ENCODE measurements at regions not wholly inside any gene's neighbourhood (a gene's known extent, or its start where the extent isn't known, plus 50 kb on each side); places are given as distances from the start of the nearest gene placed in this dataset.

DNA sequence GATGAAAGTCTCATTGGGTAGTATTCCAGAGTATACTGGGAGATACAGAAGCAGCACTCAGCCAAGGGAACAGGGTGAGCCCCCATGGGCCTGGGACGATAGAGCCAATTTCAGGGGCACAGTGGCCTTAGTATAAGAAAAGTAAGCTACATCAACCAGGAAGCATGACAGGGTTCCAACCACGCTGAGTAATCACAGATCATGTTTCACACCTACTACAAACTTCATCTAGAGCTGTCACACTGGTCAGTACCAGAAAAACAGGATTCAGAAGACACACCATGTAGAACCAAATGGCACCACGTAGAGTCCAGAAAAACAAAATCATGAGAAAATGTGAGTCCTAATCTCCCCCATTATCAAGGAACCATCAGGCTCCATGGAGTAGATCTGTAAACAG is 1292.4 kb upstream of the MIR17HG start (continued):
- no peak for TF ChIP-seq MYNN (IDR thresholded peaks at IDR 0.05)
- TF ChIP-seq MYNN (CRISPR knock-in tag; IDR thresholded peaks at IDR 0.05), result no peak
- TF ChIP-seq ZNF436 (CRISPR knock-in tag; IDR thresholded peaks at IDR 0.05), result no peak
- no peak for TF ChIP-seq MTA3 (IDR thresholded peaks at IDR 0.05; ENCODE audit: borderline replicate concordance)
- TF ChIP-seq ZNF668 (CRISPR knock-in tag; IDR thresholded peaks at IDR 0.05), result no peak
- no peak for TF ChIP-seq JUN (IDR thresholded peaks at IDR 0.05; ENCODE audit: borderline replicate concordance, low read depth, low read length)
- no peak for TF ChIP-seq JUN (CRISPR knock-in tag; IDR thresholded peaks at IDR 0.05; ENCODE audit: borderline replicate concordance)
- no peak for TF ChIP-seq NR2F6 (CRISPR knock-in tag; IDR thresholded peaks at IDR 0.05)
- 0 out of 2 replicates have a peak, but pooled peaks have one; percentile 13 for TF ChIP-seq ZNF507 (tag; conservative IDR thresholded peaks at IDR 0.05)
- TF ChIP-seq STAT5B (CRISPR knock-in tag; IDR thresholded peaks at IDR 0.05), result no peak
- TF ChIP-seq TGIF2 (CRISPR knock-in tag; IDR thresholded peaks at IDR 0.05), result peak; percentile 48; the same call in 1 of the 2 replicates

DNA sequence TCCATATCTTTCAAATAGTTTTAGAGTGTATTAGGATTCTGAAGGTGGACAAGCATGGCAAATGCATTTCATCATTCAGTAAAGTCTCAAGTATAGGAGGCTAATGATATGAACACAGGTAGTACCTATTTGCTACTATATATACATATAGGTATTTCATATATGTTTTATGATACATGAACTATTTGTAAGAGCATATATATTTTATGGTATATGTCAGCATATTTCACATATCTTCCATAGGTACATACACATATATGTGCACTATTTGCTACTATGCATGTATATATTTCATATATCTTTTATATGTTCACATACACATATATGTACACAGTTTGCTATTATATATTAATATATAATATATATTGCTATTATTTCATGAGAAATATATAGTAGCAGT is 1291.7 kb upstream of the MIR17HG start:
- no peak for ATAC-seq
- H3K4me3 ChIP-seq, result no peak overlapping the region
- BruUV-seq (replicated peaks), result no TSS peak
- FAIRE-seq, result no peak
- peaks cover 7% of the 10 kb centered on the region; the same call in 1 of the 2 replicates for H3K9me3 ChIP-seq (replicated peaks; ENCODE audit: control insufficient read depth, insufficient read depth, low read depth, low read length)
- no peaks in the 10 kb centered on the region for H3K79me2 ChIP-seq (ENCODE audit: control insufficient read depth, insufficient read depth, low read length)
- H3K36me3 ChIP-seq (ENCODE audit: control insufficient read depth, insufficient read depth, low read length), result no peaks in the 10 kb centered on the region
- POLR2A ChIA-PET, result interaction anchor here (0.9 kb wide), 1 partner anchor 15 kb away, joined by 3 read pairs; no protein-coding TSS in a partner anchor
- no peaks in the 10 kb centered on the region for H4K20me1 ChIP-seq (replicated peaks; ENCODE audit: control insufficient read depth, insufficient read depth, low read length)
- H3K9me1 ChIP-seq (ENCODE audit: control insufficient read depth, insufficient read depth, low read length), result no peaks in the 10 kb centered on the region
- in situ Hi-C loops (cut with MboI), result no loop called here
- no peak overlapping the region for H2AFZ ChIP-seq (ENCODE audit: low read depth, low read length)
- no peak overlapping the region for H3K4me2 ChIP-seq (ENCODE audit: insufficient read depth, low read length)
- H3K4me1 ChIP-seq (replicated peaks in 1 of 2; ENCODE audit: control insufficient read depth in 2 of 2, insufficient read depth in 2 of 2, low read length in 2 of 2), result no peaks in the 10 kb centered on the region
- intact Hi-C loops (cut with micrococcal nuclease), result no loop called here
- no peak overlapping the region for H3K9ac ChIP-seq (ENCODE audit: insufficient read depth in 1 of 2, low read depth in 2 of 2, low read length in 2 of 2)
- no peak for TF ChIP-seq POU5F1 (IDR thresholded peaks at IDR 0.05; ENCODE audit: borderline replicate concordance, low read depth, low read length, partially characterized antibody)
- TF ChIP-seq MAFG (tag; conservative IDR thresholded peaks at IDR 0.05), result peak; percentile 59; the same call in 1 of the 2 replicates
- peak; percentile 54; the same call in 1 of the 2 replicates for TF ChIP-seq MAFF (IDR thresholded peaks at IDR 0.05; ENCODE audit: low read length)
- peak; percentile 66; the same call in 1 of the 2 replicates for TF ChIP-seq MAFK (IDR thresholded peaks at IDR 0.05; ENCODE audit: low read length)
- peak; percentile 72; the same call in 1 of the 2 replicates for TF ChIP-seq C11orf30 (IDR thresholded peaks at IDR 0.05; ENCODE audit: low read depth)
- no peak for DNase-seq (ENCODE audit: extremely low read depth in 1 of 4, low spot score in 3 of 4)
- H3K27ac ChIP-seq (ENCODE audit: extremely low read depth, low read depth, low read length), result no peak overlapping the region
- no peaks in the 10 kb centered on the region for H3K27me3 ChIP-seq (ENCODE audit: control insufficient read depth in 2 of 2, insufficient read depth in 2 of 2, low read length in 2 of 2)
- CTCF ChIA-PET (ENCODE audit: low intra/inter-chr PET ratio), result no interaction called here

All from K562 (cell line).